H9 (cell line): ENCODE measurements at regions not wholly inside any gene's neighbourhood (a gene's known extent, or its start where the extent isn't known, plus 50 kb on each side); places are given as distances from the start of the nearest gene placed in this dataset.

Source experiments
- DNase-seq: peaks from one replicate; pipeline ENCODE4 v3.0.0-alpha.2; 2017
- H2AFZ ChIP-seq: one replicate; pipeline ENCODE4 v1.6.1; 2013; ENCODE audit warnings: mild to moderate bottlenecking, low read length, control low read depth, moderate library complexity
- H2AK5ac ChIP-seq: 2 replicates; pipeline ENCODE4 v1.6.1; 2013; ENCODE audit warnings: low read length, control low read depth, mixed read lengths; ENCODE audit not compliant: insufficient read length
- H2BK120ac ChIP-seq: one replicate; pipeline ENCODE4 v1.6.1; 2013; ENCODE audit warnings: low read depth, mild to moderate bottlenecking, low read length, control low read depth, inconsistent platforms; ENCODE audit not compliant: poor library complexity, severe bottlenecking
- H2BK12ac ChIP-seq: 2 replicates; pipeline ENCODE4 v1.6.1; 2013; ENCODE audit warnings: low read length, control low read depth, mixed read lengths, low read depth; ENCODE audit not compliant: insufficient read length
- H2BK15ac ChIP-seq: 2 replicates; pipeline ENCODE4 v1.6.1; 2013; ENCODE audit warnings: low read depth, low read length, control low read depth
- H2BK20ac ChIP-seq: one replicate; pipeline ENCODE4 v1.6.1; 2013; ENCODE audit warnings: low read depth, mild to moderate bottlenecking, low read length, control low read depth, inconsistent platforms; ENCODE audit not compliant: poor library complexity, severe bottlenecking
- H2BK5ac ChIP-seq: 2 replicates; pipeline ENCODE4 v1.6.1; 2013; ENCODE audit warnings: low read length, control low read depth, mixed read lengths; ENCODE audit not compliant: insufficient read length
- H3K14ac ChIP-seq: 2 replicates; pipeline ENCODE4 v1.6.1; 2013; ENCODE audit warnings: low read length, control low read depth; ENCODE audit not compliant: insufficient read depth
- H3K18ac ChIP-seq: 2 replicates; pipeline ENCODE4 v1.6.1; 2013; ENCODE audit warnings: low read depth, mild to moderate bottlenecking, mixed read lengths, low read length, control low read depth; ENCODE audit not compliant: insufficient read length
- H3K23ac ChIP-seq: 2 replicates; pipeline ENCODE4 v1.6.1; 2013; ENCODE audit warnings: low read length, control low read depth, mixed read lengths, low read depth; ENCODE audit not compliant: insufficient read length
- H3K23me2 ChIP-seq: 2 replicates; pipeline ENCODE4 v1.6.1; 2013; ENCODE audit warnings: low read depth, mild to moderate bottlenecking, mixed read lengths, low read length, control low read depth; ENCODE audit not compliant: insufficient read length, poor library complexity, severe bottlenecking
- H3K27ac ChIP-seq: 2 replicates; pipeline ENCODE4 v1.5.1; 2013; ENCODE audit warnings: low read length, control low read depth, mixed read lengths, low read depth; ENCODE audit not compliant: insufficient read length
- H3K27me3 ChIP-seq: 2 replicates; pipeline ENCODE4 v1.6.1; 2013; ENCODE audit warnings: low read length, control low read depth, inconsistent platforms; ENCODE audit not compliant: insufficient read depth
- H3K4ac ChIP-seq: 2 replicates; pipeline ENCODE4 v1.6.1; 2013; ENCODE audit warnings: low read depth, mild to moderate bottlenecking, control low read depth, inconsistent platforms, low read length, moderate library complexity
- H3K4me1 ChIP-seq: 2 replicates; pipeline ENCODE4 v1.6.1; 2013; ENCODE audit warnings: low read length, control low read depth, inconsistent platforms; ENCODE audit not compliant: insufficient read depth
- H3K4me2 ChIP-seq: 2 replicates; pipeline ENCODE4 v1.6.1; 2013; ENCODE audit warnings: low read length, control low read depth, mixed read lengths; ENCODE audit not compliant: insufficient read length, insufficient read depth
- H3K56ac ChIP-seq: 2 replicates; pipeline ENCODE4 v1.6.1; 2013; ENCODE audit warnings: low read depth, mild to moderate bottlenecking, mixed read lengths, low read length, control low read depth; ENCODE audit not compliant: insufficient read length
- H3K79me1 ChIP-seq: 2 replicates; pipeline ENCODE4 v1.6.1; 2013; ENCODE audit warnings: low read depth, mild to moderate bottlenecking, moderate library complexity, low read length, control low read depth, inconsistent platforms; ENCODE audit not compliant: insufficient read depth, poor library complexity, severe bottlenecking
- H3K79me2 ChIP-seq: 2 replicates; pipeline ENCODE4 v1.6.1; 2013; ENCODE audit warnings: low read length, control low read depth, inconsistent platforms; ENCODE audit not compliant: insufficient read depth
- H3K9ac ChIP-seq: 2 replicates; pipeline ENCODE4 v1.6.1; 2013; ENCODE audit warnings: low read length, control low read depth, mixed read lengths; ENCODE audit not compliant: insufficient read length; ENCODE audit errors: extremely low read depth
- H3K9me3 ChIP-seq: one replicate; pipeline ENCODE4 v1.6.1; 2013; ENCODE audit warnings: low read depth, low read length, inconsistent platforms; ENCODE audit not compliant: control insufficient read depth
- H3T11ph ChIP-seq: one replicate; pipeline ENCODE4 v1.6.1; 2013; ENCODE audit warnings: mild to moderate bottlenecking, low read length, control low read depth, inconsistent platforms
- H4K20me1 ChIP-seq: one replicate; pipeline ENCODE4 v1.6.1; 2013; ENCODE audit not compliant: control insufficient read depth, insufficient read length, insufficient read depth
- H4K5ac ChIP-seq: 2 replicates; pipeline ENCODE4 v1.6.1; 2013; ENCODE audit warnings: low read depth, mild to moderate bottlenecking, mixed read lengths, low read length, control low read depth; ENCODE audit not compliant: insufficient read length
- H4K8ac ChIP-seq: replicated peaks from 2 replicates; pipeline ENCODE4 v1.6.1; 2013; ENCODE audit warnings: low read length, control low read depth, mixed read lengths, low read depth; ENCODE audit not compliant: insufficient read length
- H4K91ac ChIP-seq: 2 replicates; pipeline ENCODE4 v1.6.1; 2013; ENCODE audit warnings: low read depth, mild to moderate bottlenecking, moderate library complexity, mixed read lengths, low read length, control low read depth; ENCODE audit not compliant: insufficient read length
- H3K27ac Mint-ChIP-seq, 3 experiments: 2 replicates in 2 of 3; 3 replicates in 1 of 3; pipeline ENCODE4 v1.8.0; 2020 to 2021; ENCODE audit warnings: mixed read lengths in 3 of 3, mild to moderate bottlenecking in 1 of 3, moderate library complexity in 1 of 3
- H3K27me3 Mint-ChIP-seq: 2 replicates; pipeline ENCODE4 v1.8.0; 2021; ENCODE audit warnings: low read depth, mild to moderate bottlenecking, moderate library complexity, mixed read lengths
- H3K36me3 Mint-ChIP-seq, 3 experiments: 2 replicates in 2 of 3; 3 replicates in 1 of 3; pipeline ENCODE4 v1.8.0; 2020 to 2021; ENCODE audit warnings: low read depth in 3 of 3, mixed read lengths in 3 of 3; ENCODE audit not compliant: insufficient read depth in 1 of 3
- H3K4me1 Mint-ChIP-seq, 2 experiments: 2 replicates each; pipeline ENCODE4 v1.8.0; 2020; ENCODE audit warnings: mixed read lengths in 2 of 2
- H3K4me3 Mint-ChIP-seq, 2 experiments: 2 replicates in 1 of 2; 3 replicates in 1 of 2; pipeline ENCODE4 v1.8.0; 2020 to 2021; ENCODE audit warnings: mild to moderate bottlenecking in 2 of 2, mixed read lengths in 2 of 2, moderate library complexity in 1 of 2
- H3K9me3 Mint-ChIP-seq, 2 experiments: 2 replicates in 1 of 2; 3 replicates in 1 of 2; pipeline ENCODE4 v1.8.0; 2020; ENCODE audit warnings: mild to moderate bottlenecking in 2 of 2, mixed read lengths in 2 of 2, moderate library complexity in 1 of 2
- CTCF ChIP-seq: fragments of 200-600 bp; sonication (generic); conservative IDR thresholded peaks from 3 replicates; pipeline ENCODE4 v1.8.0; 2021; ENCODE audit warnings: antibody characterized with exemption, mild to moderate bottlenecking
- WGBS: extraction: QIAGEN DNeasy Blood & Tissue Kit; methylation state at CpG from one replicate; pipeline ENCODE4 v1.1.7; 2013; ENCODE audit warnings: missing lambda C conversion rate, low lambda C conversion rate, mixed read lengths; ENCODE audit not compliant: insufficient read length; ENCODE audit errors: extremely low coverage; 5-methylcytosine and 5-hydroxymethylcytosine counted together

GRCh38 chrX:4397471-4397870, 684.0 kb upstream of the PRKX start:
- Mint-ChIP-seq H3K27me3 (peaks cover 2% of the 10 kb centered on the region; the same call in 1 of the 2 replicates), H3K9me3 (peaks cover 0 to 2% of the 10 kb centered on the region in 2 experiments; a peak in 2 of 5 replicates), H3K4me1 (no peaks in the 10 kb centered on the region), H3K36me3 (peaks cover 0 to 3% (median 2%) of the 10 kb centered on the region in 3 experiments; a peak in 2 of 7 replicates), H3K4me3 (no peak overlapping the region), H3K27ac (no peak overlapping the region)
- no peak overlapping the region for H3K23ac ChIP-seq
- H2BK120ac ChIP-seq = no peak overlapping the region
- H3T11ph ChIP-seq = no peak overlapping the region
- no peak for DNase-seq
- H4K91ac ChIP-seq = no peak overlapping the region
- H3K79me2 ChIP-seq = no peaks in the 10 kb centered on the region
- no peak overlapping the region for H3K56ac ChIP-seq
- no peak overlapping the region for H2BK5ac ChIP-seq
- H3K23me2 ChIP-seq = no peaks in the 10 kb centered on the region
- TF ChIP-seq CTCF = no peak
- no peaks in the 10 kb centered on the region for H3K79me1 ChIP-seq
- no peaks in the 10 kb centered on the region for H3K4me1 ChIP-seq
- no CpG with 5 or more reads among the region's 2 CpGs for WGBS
- H3K9me3 ChIP-seq = no peaks in the 10 kb centered on the region
- H3K4me2 ChIP-seq = no peak overlapping the region
- no peak overlapping the region for H2AK5ac ChIP-seq
- no peaks in the 10 kb centered on the region for H4K20me1 ChIP-seq
- H2AFZ ChIP-seq = no peak overlapping the region
- no peaks in the 10 kb centered on the region for H3K27me3 ChIP-seq
- no peak overlapping the region for H4K5ac ChIP-seq
- no peak overlapping the region for H3K9ac ChIP-seq
- no peak overlapping the region for H2BK15ac ChIP-seq
- no peak overlapping the region for H3K18ac ChIP-seq
- no peak overlapping the region for H4K8ac ChIP-seq
- H2BK12ac ChIP-seq = no peak overlapping the region
- no peak overlapping the region for H3K27ac ChIP-seq
- H3K4ac ChIP-seq = no peak overlapping the region
- no peak overlapping the region for H3K14ac ChIP-seq
- no peak overlapping the region for H2BK20ac ChIP-seq
